ENCODE measurements at regions not wholly inside any gene's neighbourhood (a gene's known extent, or its start where the extent isn't known, plus 50 kb on each side); places are given as distances from the start of the nearest gene placed in this dataset.
"Not testable (repeated sequence)": the region's sequence is repeated elsewhere in the genome, so short reads cannot be mapped to it uniquely, and the experiment has no call there.

DNA sequence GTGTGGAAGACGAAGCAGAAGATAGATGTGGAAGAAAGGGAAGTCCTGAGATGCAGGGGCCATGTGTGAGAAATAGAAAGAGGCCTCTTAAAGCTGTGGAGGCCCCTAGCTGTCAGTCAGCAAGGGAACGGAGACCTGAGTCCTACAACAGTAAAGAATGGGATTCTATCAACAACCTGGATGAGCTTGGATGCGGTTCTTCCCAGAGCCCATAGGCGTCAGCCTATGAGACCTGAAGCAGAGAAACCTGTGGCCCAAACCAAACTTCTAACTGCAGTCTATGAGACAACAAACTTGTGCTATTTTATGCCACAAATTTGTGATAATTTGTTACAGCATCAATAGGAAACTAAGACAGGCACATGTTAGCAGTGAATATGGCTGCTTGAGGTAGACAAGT is 583.7 kb downstream of the ADCYAP1 start:
- no peak for DNase-seq (ENCODE audit: low read depth)

DNA sequence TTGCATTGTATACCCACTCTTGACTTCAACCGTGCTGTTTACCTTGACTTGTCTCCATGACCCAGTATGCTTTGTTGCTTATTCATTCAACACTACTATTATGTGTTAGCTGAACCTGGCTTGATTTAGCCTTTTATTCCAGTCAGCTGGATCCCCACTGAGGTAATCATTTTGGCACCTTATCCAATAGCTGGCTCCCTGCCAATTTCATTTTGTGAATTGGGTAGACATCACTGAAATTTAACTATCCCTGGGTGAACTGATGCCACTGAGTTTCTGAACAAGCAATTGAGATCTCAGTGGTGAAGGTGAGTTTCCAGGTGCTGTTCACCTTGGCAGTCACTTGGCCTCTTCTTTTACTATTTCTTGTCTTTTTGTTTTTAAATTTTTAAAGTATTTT is 584.3 kb downstream of the ADCYAP1 start:
- DNase-seq (ENCODE audit: low read depth) = no peak

DNA sequence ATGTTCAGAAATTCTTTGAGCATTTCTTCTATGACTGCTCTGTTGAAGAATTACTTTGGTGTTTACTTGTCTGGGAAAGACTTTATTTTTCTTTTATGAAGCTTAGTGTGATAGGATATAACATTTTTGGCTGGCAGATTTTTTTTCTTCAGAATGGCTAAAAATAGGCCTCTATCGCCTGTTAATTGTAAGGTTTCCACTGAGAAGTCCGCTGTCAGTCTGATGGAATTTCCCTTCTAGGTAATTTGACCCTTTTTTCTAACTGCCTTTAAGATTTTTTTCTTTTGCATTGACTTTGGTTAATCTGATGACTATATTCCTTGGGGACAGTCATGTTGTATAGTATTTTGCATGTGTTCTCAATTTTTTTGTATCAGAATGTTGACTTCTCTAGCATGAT is 590.7 kb downstream of the ADCYAP1 start:
- DNase-seq (ENCODE audit: low read depth) = no peak

DNA sequence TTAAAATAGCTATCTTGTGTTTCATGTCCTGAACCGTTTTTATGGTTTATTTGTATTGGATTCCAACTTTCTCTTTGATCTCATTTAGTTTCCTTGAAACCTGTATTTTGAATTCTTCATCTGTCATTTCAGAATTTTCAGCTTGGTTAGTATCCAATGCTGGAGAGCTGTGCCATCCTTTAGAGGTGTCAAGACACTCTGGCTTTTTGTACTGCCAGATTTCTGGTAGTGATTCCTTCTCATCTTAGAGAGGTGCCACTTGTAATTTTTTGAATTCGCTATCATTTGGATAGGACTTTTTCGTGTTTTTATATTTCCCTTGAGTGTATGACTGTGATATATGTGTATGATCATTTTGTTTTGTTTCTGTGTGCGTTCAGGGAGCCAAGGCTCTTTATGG is 591.4 kb downstream of the ADCYAP1 start:
- DNase-seq (ENCODE audit: low read depth) = no peak

DNA sequence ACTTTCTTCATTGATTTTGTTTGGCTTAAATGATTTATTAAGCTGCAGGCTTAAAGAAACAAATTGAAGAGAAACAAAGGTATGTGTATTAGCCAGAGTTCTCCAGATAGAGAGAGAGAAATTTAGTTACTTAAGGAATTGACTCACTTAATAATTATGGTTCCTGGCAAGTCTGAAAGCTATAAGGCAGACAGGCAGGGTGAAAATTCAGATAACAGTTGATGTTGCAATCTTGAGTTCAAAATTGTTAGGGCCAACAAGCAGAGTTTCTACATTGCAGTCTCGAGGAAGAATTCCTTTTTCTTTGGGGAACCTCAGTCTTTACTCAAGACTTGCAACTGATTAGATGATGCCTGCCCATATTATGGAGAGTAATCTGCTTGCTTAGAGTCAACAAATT is 593.5 kb downstream of the ADCYAP1 start:
- no peak for DNase-seq (ENCODE audit: low read depth)

- no peak for DNase-seq (ENCODE audit: low read depth)
These were observed 594.6 kb downstream of the ADCYAP1 start for GRCh38 chr18:1499265-1499664.

- no peak for DNase-seq (ENCODE audit: low read depth)
These were observed 599.2 kb downstream of the ADCYAP1 start for GRCh38 chr18:1503847-1504246.

DNA sequence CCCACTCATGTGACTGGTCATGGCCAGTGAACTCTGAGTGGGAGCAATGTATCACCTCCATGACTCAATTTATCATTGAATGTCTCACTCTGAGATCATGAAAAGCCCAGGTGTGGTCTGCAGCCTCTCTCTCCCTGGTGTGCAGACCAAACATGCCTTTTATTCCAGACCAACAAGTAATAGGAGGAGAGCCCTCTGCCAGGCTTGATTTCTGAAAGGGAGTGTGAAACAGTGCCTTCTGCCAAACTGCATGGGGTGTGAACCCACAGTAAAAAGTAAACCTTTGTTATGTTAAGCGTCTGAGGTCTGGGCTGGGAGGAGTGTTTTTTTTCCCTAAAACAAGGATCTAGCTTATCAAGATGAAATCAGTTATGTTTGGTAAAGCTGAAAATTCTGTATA is 601.2 kb downstream of the ADCYAP1 start:
- no peak for DNase-seq (ENCODE audit: low read depth)

DNA sequence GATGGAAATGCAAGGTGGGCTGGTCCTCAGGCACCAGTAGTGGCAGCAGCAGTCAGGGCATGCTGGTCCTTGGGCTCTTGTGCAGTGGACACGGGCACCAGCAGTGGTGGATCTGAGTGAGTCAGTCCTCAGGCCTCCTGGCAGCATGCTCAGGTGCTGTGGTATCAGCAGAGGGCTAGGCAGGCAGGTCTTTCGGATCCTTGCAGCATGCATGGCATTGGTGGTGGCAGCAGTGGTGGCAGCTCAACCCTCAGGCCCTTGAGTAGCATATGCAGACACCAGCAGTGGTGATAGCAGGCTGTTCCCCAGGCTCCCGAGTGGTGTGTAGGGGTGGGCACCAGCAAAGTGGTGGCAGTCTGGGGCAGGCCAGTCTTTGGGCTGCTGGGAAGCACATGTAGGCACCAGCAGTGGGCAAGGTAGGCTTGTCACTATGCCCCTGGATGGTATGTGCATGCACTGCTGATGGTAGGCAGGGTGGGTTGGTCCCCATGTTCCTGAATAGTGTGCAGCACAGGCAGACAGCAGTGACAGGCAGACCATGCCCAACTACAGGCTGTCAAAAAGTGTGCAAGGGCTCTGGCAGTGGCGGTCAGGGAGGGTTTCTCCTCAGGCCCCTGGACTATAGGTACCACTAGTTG is 606.0 kb downstream of the ADCYAP1 start:
- no peak for DNase-seq (ENCODE audit: low read depth)

DNA sequence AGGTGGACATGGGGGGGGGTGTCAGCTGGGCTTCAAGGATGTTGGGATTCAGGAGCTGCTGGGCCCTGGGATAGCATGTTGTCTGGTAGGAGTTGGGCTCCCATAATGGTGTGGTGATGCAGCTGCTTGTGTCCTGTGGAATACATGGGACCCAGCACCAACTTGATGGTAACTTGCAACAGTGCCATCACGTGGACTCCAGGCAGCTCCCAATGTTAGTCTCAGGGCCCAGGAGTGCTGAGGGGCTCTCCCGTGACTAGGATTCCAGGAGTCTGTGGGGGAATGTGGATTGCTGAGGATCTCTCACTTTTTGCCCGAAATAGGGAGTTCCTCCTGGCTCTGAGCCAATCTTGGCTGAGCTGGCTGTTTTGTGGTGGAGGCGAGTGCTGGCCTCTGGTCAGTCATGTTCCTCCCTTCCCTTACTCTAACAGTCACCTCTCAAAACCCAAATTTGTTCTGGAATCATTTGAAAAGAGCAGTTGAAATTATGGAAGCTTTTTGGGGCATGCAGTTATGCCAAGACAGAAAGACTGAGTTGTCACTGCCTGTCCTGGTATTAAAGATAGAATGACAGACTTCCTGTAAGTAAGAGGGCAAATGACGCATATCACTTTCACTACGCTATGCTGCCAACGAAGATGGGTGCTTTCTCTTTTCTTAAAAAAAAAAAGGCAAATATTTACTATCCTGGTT is 607.1 kb downstream of the ADCYAP1 start:
- no peak for DNase-seq (ENCODE audit: low read depth)

GRCh38 chr18:1513519-1513918 is 608.8 kb downstream of the ADCYAP1 start:
- DNase-seq (ENCODE audit: low read depth) = peak; percentile 9

GRCh38 chr18:1521588-1522248 is 617.0 kb downstream of the ADCYAP1 start:
- not testable (repeated sequence) for DNase-seq (ENCODE audit: low read depth)

GRCh38 chr18:1522249-1522615 is 617.6 kb downstream of the ADCYAP1 start:
- DNase-seq (ENCODE audit: low read depth) = no peak

- no peak for DNase-seq (ENCODE audit: low read depth)
These were observed 622.3 kb downstream of the ADCYAP1 start for GRCh38 chr18:1526991-1527390.

- DNase-seq (ENCODE audit: low read depth) = no peak
These were observed 623.1 kb downstream of the ADCYAP1 start for GRCh38 chr18:1527805-1528204.

DNA sequence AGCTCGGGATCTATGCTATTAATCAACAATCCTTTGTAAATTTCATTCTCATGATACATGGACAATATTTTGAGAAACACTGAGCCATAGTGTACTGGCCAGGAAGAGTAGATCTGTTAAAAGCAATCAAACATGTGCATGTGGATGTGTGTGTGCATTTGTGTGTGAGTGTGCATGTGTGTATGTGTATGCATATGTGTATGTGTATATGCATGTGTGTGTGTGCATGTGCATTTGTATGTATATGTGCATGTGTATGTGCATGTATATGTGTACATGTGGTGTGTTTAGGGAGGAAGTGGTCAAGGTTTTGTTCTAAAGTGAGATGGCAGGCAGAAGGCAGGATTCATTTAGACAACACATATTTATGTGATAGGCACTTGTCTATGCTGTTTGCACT is 623.8 kb downstream of the ADCYAP1 start:
- no peak for DNase-seq (ENCODE audit: low read depth)

GRCh38 chr18:1528964-1529509 is 624.4 kb downstream of the ADCYAP1 start:
- DNase-seq (ENCODE audit: low read depth) = no peak

DNA sequence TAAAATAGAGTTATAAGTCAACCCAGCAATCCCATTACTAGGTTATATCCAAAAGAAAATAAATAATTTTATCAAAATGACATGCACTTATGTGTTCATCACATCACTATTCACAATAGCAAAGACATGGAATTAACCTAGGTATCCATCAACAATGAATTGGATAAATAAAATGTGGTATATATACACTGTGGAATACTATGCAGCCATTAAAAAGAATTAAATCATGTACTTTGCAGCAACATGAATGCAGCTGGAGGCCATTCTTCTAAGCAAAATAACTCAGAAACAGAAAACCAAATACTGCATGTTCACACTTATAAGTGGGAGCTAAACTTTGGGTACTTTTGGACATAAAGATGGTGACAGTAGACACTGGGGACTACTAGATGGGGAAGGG is 626.0 kb downstream of the ADCYAP1 start:
- DNase-seq (ENCODE audit: low read depth) = no peak

DNA sequence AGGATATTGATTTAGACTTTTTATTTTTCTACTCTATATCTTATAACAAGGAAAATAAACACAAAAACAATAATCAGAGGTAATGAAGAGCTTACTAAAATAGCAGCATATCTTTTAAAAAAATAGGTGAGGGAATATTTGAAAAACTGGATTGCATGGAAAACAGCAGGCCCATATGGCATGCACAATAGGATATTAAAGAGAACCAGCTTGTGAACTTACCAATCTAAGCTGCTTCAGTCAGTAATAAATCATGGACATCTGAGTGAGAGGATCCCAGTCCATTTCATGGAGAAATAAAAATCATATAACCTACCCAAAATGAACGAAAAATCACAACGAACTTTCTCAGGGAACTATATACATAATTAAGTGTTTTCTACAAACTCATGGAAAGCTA is 634.6 kb downstream of the ADCYAP1 start:
- no peak for DNase-seq (ENCODE audit: low read depth)

DNA sequence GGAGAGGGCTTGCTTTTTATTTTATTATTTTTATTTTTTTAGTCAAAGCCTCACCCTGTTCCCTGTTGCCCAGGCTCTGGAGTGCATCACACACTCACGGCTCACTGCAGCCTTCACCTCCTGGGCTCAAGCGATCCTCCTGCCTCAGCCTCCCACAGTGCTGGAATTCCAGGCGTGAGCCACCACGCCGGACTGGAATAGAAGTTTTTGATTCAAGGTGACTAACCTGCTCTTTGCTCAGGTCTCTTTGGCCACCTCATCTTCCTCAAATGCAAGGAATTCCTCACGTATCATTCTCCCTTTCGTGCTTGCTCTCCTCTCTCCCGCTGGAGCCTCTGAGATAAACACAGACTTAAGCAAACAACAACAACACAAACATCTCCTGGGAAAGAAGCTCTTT is 636.8 kb downstream of the ADCYAP1 start:
- DNase-seq (ENCODE audit: low read depth) = no peak

GRCh38 chr18:1542230-1542774 is 637.6 kb downstream of the ADCYAP1 start:
- no peak for DNase-seq (ENCODE audit: low read depth)

GRCh38 chr18:1544016-1544415 is 639.3 kb downstream of the ADCYAP1 start:
- no peak for DNase-seq (ENCODE audit: low read depth)

DNA sequence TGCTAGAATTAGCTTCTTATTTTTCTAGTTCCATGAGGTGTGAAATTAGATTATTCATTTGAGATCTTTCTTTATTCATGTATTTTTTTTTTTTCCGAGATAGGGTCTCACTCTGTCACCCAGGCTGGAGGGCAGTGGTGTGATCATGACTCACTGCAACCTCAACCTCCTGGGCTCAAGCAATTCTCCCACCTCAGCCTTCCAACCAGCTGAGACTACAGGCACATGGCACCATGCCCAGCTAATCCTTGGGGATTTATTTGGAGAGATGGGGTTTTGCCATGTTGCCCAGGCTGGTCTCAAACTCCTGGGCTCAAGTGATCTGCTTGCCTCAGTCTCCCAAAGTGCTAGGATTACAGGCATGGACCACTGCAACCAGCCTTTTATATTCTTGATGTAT is 653.0 kb downstream of the ADCYAP1 start:
- DNase-seq (ENCODE audit: low read depth) = not testable (repeated sequence)

Measured in iris pigment epithelial cell (primary cell).